ENCODE measurements at regions not wholly inside any gene's neighbourhood (a gene's known extent, or its start where the extent isn't known, plus 50 kb on each side); places are given as distances from the start of the nearest gene placed in this dataset.

GRCh38 chr4:85018983-85019382 lies 52.5 kb upstream of the WDFY3 start:
- in situ Hi-C loops (cut with MboI; ENCODE audit: low pct_ligation_motif_present in 1 of 4, low pct_unique_long_range_greater_than_20kb in 1 of 4, low sequenced_read_pairs in 3 of 4), result no loop called here
- H3K4me1 ChIP-seq, result no peaks in the 10 kb centered on the region
- H3K27me3 ChIP-seq, result no peaks in the 10 kb centered on the region
- H3K36me3 ChIP-seq, result no peaks in the 10 kb centered on the region
- intact Hi-C loops (cut with DNase I; ENCODE audit: low total_unique reads), result no loop called here
- no peak overlapping the region for H3K27ac ChIP-seq
- no peaks in the 10 kb centered on the region for H3K9me3 ChIP-seq
- TF ChIP-seq POLR2AphosphoS5 (IDR thresholded peaks at IDR 0.05), result no peak
- no peak for TF ChIP-seq POLR2A (IDR thresholded peaks at IDR 0.05)
- TF ChIP-seq, protein P1, sequence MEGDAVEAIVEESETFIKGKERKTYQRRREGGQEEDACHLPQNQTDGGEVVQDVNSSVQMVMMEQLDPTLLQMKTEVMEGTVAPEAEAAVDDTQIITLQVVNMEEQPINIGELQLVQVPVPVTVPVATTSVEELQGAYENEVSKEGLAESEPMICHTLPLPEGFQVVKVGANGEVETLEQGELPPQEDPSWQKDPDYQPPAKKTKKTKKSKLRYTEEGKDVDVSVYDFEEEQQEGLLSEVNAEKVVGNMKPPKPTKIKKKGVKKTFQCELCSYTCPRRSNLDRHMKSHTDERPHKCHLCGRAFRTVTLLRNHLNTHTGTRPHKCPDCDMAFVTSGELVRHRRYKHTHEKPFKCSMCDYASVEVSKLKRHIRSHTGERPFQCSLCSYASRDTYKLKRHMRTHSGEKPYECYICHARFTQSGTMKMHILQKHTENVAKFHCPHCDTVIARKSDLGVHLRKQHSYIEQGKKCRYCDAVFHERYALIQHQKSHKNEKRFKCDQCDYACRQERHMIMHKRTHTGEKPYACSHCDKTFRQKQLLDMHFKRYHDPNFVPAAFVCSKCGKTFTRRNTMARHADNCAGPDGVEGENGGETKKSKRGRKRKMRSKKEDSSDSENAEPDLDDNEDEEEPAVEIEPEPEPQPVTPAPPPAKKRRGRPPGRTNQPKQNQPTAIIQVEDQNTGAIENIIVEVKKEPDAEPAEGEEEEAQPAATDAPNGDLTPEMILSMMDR (IDR thresholded peaks at IDR 0.05), result no peak
- TF ChIP-seq EP300 (IDR thresholded peaks at IDR 0.05; ENCODE audit: low read depth), result no peak
- WGBS, 2 donors (ENCODE audit: low coverage in 1 of 2), result 83 to 86% methylated on average over 7 of the region's 7 CpGs
- no peak for DNase-seq
- no peak overlapping the region for H3K4me3 ChIP-seq

GRCh38 chr4:85019411-85019810 lies 52.9 kb upstream of the WDFY3 start:
- TF ChIP-seq POLR2AphosphoS5 (IDR thresholded peaks at IDR 0.05), result no peak
- TF ChIP-seq, protein P1 (IDR thresholded peaks at IDR 0.05), result no peak
- TF ChIP-seq POLR2A (IDR thresholded peaks at IDR 0.05), result no peak
- TF ChIP-seq EP300 (IDR thresholded peaks at IDR 0.05; ENCODE audit: low read depth), result no peak
- Histone ChIP-seq H3K4me3 (no peak overlapping the region), H3K27ac (no peak overlapping the region), H3K36me3 (no peaks in the 10 kb centered on the region), H3K9me3 (no peaks in the 10 kb centered on the region), H3K4me1 (no peaks in the 10 kb centered on the region), H3K27me3 (no peaks in the 10 kb centered on the region)
- intact Hi-C loops (cut with DNase I; ENCODE audit: low total_unique reads), result no loop called here
- 57 to 59% methylated on average over 1 to 2 of the region's 2 CpGs for WGBS, 2 donors (ENCODE audit: low coverage in 1 of 2)
- in situ Hi-C loops (cut with MboI; ENCODE audit: low pct_ligation_motif_present in 1 of 4, low pct_unique_long_range_greater_than_20kb in 1 of 4, low sequenced_read_pairs in 3 of 4), result no loop called here
- DNase-seq, result no peak

DNA sequence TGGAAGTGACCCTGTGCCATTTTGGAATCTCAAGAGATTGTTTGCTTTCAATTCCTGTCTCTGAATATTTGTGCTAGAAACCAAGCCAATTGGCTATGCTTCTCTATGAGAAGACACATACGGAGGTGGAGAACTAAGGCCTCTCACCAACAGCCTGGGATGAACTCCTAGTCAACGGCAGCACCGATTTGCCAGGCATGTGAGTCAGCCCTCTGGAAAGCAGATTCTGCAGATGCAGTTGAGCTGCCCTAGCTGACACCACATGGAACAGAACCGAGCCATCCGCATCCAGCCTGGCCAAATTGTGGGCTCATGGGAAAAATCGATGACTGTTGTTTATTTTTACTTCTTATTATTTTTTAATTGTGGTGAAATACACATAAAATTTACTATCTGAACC lies 58.2 kb upstream of the WDFY3 start:
- TF ChIP-seq EP300 (IDR thresholded peaks at IDR 0.05; ENCODE audit: low read depth) (no peak), POLR2A (IDR thresholded peaks at IDR 0.05) (no peak)
- TF ChIP-seq, protein P1 (IDR thresholded peaks at IDR 0.05), result no peak
- Histone ChIP-seq H3K4me1 (no peaks in the 10 kb centered on the region), H3K4me3 (no peak overlapping the region), H3K27ac (no peak overlapping the region), H3K36me3 (no peaks in the 10 kb centered on the region), H3K27me3 (no peaks in the 10 kb centered on the region), H3K9me3 (no peaks in the 10 kb centered on the region)
- intact Hi-C loops (cut with DNase I; ENCODE audit: low total_unique reads) (no loop called here), in situ Hi-C loops (cut with MboI; ENCODE audit: low pct_ligation_motif_present in 1 of 4, low pct_unique_long_range_greater_than_20kb in 1 of 4, low sequenced_read_pairs in 3 of 4) (no loop called here)
- WGBS, 2 donors (ENCODE audit: low coverage in 1 of 2), result 74 to 93% methylated on average over 3 to 6 of the region's 6 CpGs
- DNase-seq, result no peak

GRCh38 chr4:85028910-85029309 lies 62.4 kb upstream of the WDFY3 start:
- no peak for DNase-seq
- Histone ChIP-seq H3K4me3 (no peak overlapping the region), H3K27me3 (no peaks in the 10 kb centered on the region), H3K4me1 (no peaks in the 10 kb centered on the region), H3K36me3 (no peaks in the 10 kb centered on the region), H3K27ac (no peak overlapping the region), H3K9me3 (no peaks in the 10 kb centered on the region)
- 72 to 74% methylated on average over 4 of the region's 4 CpGs for WGBS, 2 donors (ENCODE audit: low coverage in 1 of 2)
- TF ChIP-seq, protein P1 (IDR thresholded peaks at IDR 0.05), result no peak
- no peak for TF ChIP-seq POLR2A (IDR thresholded peaks at IDR 0.05)
- no peak for TF ChIP-seq POLR2AphosphoS5 (IDR thresholded peaks at IDR 0.05)
- no peak for TF ChIP-seq EP300 (IDR thresholded peaks at IDR 0.05; ENCODE audit: low read depth)
- intact Hi-C loops (cut with DNase I; ENCODE audit: low total_unique reads) (no loop called here), in situ Hi-C loops (cut with MboI; ENCODE audit: low pct_ligation_motif_present in 1 of 4, low pct_unique_long_range_greater_than_20kb in 1 of 4, low sequenced_read_pairs in 3 of 4) (no loop called here)
